B cell (primary cell): ENCODE measurements at regions not wholly inside any gene's neighbourhood (a gene's known extent, or its start where the extent isn't known, plus 50 kb on each side); places are given as distances from the start of the nearest gene placed in this dataset.

Experiments used
- ATAC-seq: fragments of 200-7000 bp; cut with Tn5 transposase; one replicate; pipeline ENCODE4 v1.10.0; 2021; ENCODE audit warnings: low read depth, mild to moderate bottlenecking, moderate number of reproducible peaks, moderate library complexity
- CTCF ChIA-PET: fragments of 350-600 bp; sonication (Branson Sonifier 250); formaldehyde crosslinking; loops from one replicate; lab custom pipeline; 2021; ENCODE audit warnings: antibody characterized with exemption, inconsistent platforms; lab: Charles Lee
- POLR2A ChIA-PET: fragments of 350-600 bp; sonication (Branson Sonifier 250); formaldehyde crosslinking; loops from one replicate; lab custom pipeline; 2021; ENCODE audit warnings: antibody characterized with exemption; lab: Charles Lee
- DNase-seq: peaks from one replicate; pipeline ENCODE4 v3.0.0; 2013
- H2AFZ ChIP-seq: 2 replicates; pipeline ENCODE4 v1.6.1; 2012; ENCODE audit warnings: mild to moderate bottlenecking, low read depth, low read length; ENCODE audit not compliant: insufficient read depth, poor library complexity, severe bottlenecking
- H3K27ac ChIP-seq, 2 donors: 1 replicate in 1 of 2; 2 replicates in 1 of 2; pipeline ENCODE4 v1.5.1; 2012 to 2013; ENCODE audit warnings: low read length in 2 of 2, mild to moderate bottlenecking in 2 of 2, moderate library complexity in 1 of 2
- H3K27me3 ChIP-seq, 4 experiments: fragments of 200-600 bp in 1 of 4; sonication (generic) in 1 of 4; replicated peaks in 1 of 4; 1 replicate in 2 of 4; 2 replicates in 2 of 4; pipeline versions ENCODE4 v1.6.1 to v1.7.0; 2013 to 2016; ENCODE audit warnings: low read length in 3 of 4, mild to moderate bottlenecking in 2 of 4, mixed read lengths in 1 of 4, moderate library complexity in 1 of 4; ENCODE audit not compliant: insufficient read depth in 4 of 4, control insufficient read depth in 3 of 4; ENCODE audit errors: control extremely low read depth in 1 of 4
- H3K36me3 ChIP-seq, 2 experiments: replicated peaks in 1 of 2; 1 replicate in 1 of 2; 2 replicates in 1 of 2; pipeline versions ENCODE4 v1.6.1 to v1.7.1; 2013; ENCODE audit warnings: low read length in 1 of 2; ENCODE audit not compliant: insufficient read depth in 2 of 2, control insufficient read depth in 1 of 2; ENCODE audit errors: control extremely low read depth in 1 of 2, extremely low read depth in 1 of 2
- H3K4me1 ChIP-seq, 2 donors: fragments of 200-600 bp in 1 of 2; sonication (generic) in 1 of 2; 1 replicate in 1 of 2; 2 replicates in 1 of 2; pipeline versions ENCODE4 v1.5.1 to v1.6.1; 2013 to 2017; ENCODE audit warnings: low read length in 2 of 2; ENCODE audit not compliant: control insufficient read depth in 2 of 2, insufficient read depth in 2 of 2
- H3K4me2 ChIP-seq: replicated peaks from 2 replicates; pipeline ENCODE3; 2012; ENCODE audit warnings: mild to moderate bottlenecking, low read depth, low read length; ENCODE audit not compliant: poor library complexity, severe bottlenecking
- H3K4me3 ChIP-seq, 5 experiments: fragments of 200-600 bp in 1 of 5; sonication (generic) in 1 of 5; 1 replicate in 3 of 5; 2 replicates in 2 of 5; pipeline versions ENCODE4 v1.5.1 to v1.7.0; 2011 to 2016; ENCODE audit warnings: low read length in 4 of 5, mild to moderate bottlenecking in 4 of 5, low read depth in 2 of 5, control low read depth in 1 of 5, moderate library complexity in 1 of 5; ENCODE audit not compliant: insufficient read depth in 1 of 5; ENCODE audit errors: control extremely low read depth in 1 of 5, extremely low read depth in 1 of 5
- H3K79me2 ChIP-seq: fragments of 200-600 bp; sonication (generic); one replicate; pipeline ENCODE4 v1.6.0; 2016; ENCODE audit warnings: low read length; ENCODE audit not compliant: control insufficient read depth, insufficient read depth
- H3K9ac ChIP-seq: fragments of 200-600 bp; sonication (generic); 2 replicates; pipeline ENCODE4 v1.6.1; 2017; ENCODE audit warnings: mild to moderate bottlenecking, low read length, moderate library complexity
- H3K9me3 ChIP-seq, 3 donors: one replicate each; pipeline versions ENCODE4 v1.6.1 to v1.7.1; 2013; ENCODE audit warnings: low read length in 2 of 3; ENCODE audit not compliant: control insufficient read depth in 2 of 3, insufficient read depth in 1 of 3; ENCODE audit errors: control extremely low read depth in 1 of 3
- H4K20me1 ChIP-seq: 2 replicates; pipeline ENCODE4 v1.6.0; 2012; ENCODE audit warnings: mild to moderate bottlenecking, low read length; ENCODE audit not compliant: insufficient read depth, control insufficient read depth, poor library complexity, severe bottlenecking
- H3K27ac Mint-ChIP-seq: one replicate; pipeline ENCODE4 v1.8.0; 2021; ENCODE audit warnings: mixed read lengths
- H3K27me3 Mint-ChIP-seq: one replicate; pipeline ENCODE4 v1.8.0; 2021; ENCODE audit warnings: mixed read lengths
- H3K4me1 Mint-ChIP-seq: one replicate; pipeline ENCODE4 v1.8.0; 2021; ENCODE audit warnings: mixed read lengths
- H3K4me3 Mint-ChIP-seq: one replicate; pipeline ENCODE4 v1.8.0; 2021; ENCODE audit warnings: mixed read lengths
- H3K9me3 Mint-ChIP-seq: one replicate; pipeline ENCODE4 v1.8.0; 2022; ENCODE audit warnings: mixed read lengths; ENCODE audit not compliant: insufficient read depth
- CTCF ChIP-seq: fragments of 200-600 bp; IDR thresholded peaks from one replicate; pipeline ENCODE4 v1.8.0; 2022; ENCODE audit warnings: antibody characterized with exemption, mild to moderate bottlenecking
- EZH2 ChIP-seq: IDR thresholded peaks from 2 replicates; pipeline ENCODE4 v1.6.1; 2012; ENCODE audit warnings: borderline replicate concordance, low read depth, mild to moderate bottlenecking, moderate library complexity, low read length; ENCODE audit not compliant: insufficient read depth, poor library complexity, severe bottlenecking
- WGBS: methylation state at CpG from one replicate; pipeline ENCODE4 v1.1.5; 2013; ENCODE audit warnings: missing lambda C conversion rate; ENCODE audit not compliant: insufficient coverage; 5-methylcytosine and 5-hydroxymethylcytosine counted together
- intact Hi-C: fragments of 100-400 bp; cut with micrococcal nuclease; formaldehyde crosslinking; loops from one replicate; pipeline ENCODE4 v1.10.0; 2022

- no peaks in the 10 kb centered on the region for H3K36me3 ChIP-seq
- WGBS = 83% methylated on average over 1 of the region's 2 CpGs
- no peak overlapping the region for H3K4me2 ChIP-seq
- Mint-ChIP-seq H3K9me3 (no peaks in the 10 kb centered on the region), H3K27ac (no peak overlapping the region), H3K4me3 (no peak overlapping the region), H3K4me1 (no peaks in the 10 kb centered on the region), H3K27me3 (peaks cover 5% of the 10 kb centered on the region)
- no peaks in the 10 kb centered on the region for H4K20me1 ChIP-seq
- ChIA-PET POLR2A (no interaction called here), CTCF (no interaction called here)
- no peaks in the 10 kb centered on the region for H3K27me3 ChIP-seq
- ATAC-seq = no peak
- H2AFZ ChIP-seq = no peak overlapping the region
- intact Hi-C loops = no loop called here
- no peak overlapping the region for H3K4me3 ChIP-seq
- no peaks in the 10 kb centered on the region for H3K4me1 ChIP-seq
- H3K27ac ChIP-seq = no peak overlapping the region
- DNase-seq = no peak
- TF ChIP-seq EZH2 = no peak
- no peak for TF ChIP-seq CTCF
- H3K9me3 ChIP-seq = no peaks in the 10 kb centered on the region
- no peak overlapping the region for H3K9ac ChIP-seq
- no peaks in the 10 kb centered on the region for H3K79me2 ChIP-seq
These were observed 89.2 kb downstream of the FOXA2 start for GRCh38 chr20:22495172-22495571.

GRCh38 chr20:22492497-22492896 lies 91.9 kb downstream of the FOXA2 start:
- Histone ChIP-seq H3K9ac (no peak overlapping the region), H3K4me2 (no peak overlapping the region), H3K79me2 (no peaks in the 10 kb centered on the region), H3K36me3 (no peaks in the 10 kb centered on the region), H3K4me1 (no peaks in the 10 kb centered on the region), H2AFZ (no peak overlapping the region), H3K9me3 (no peaks in the 10 kb centered on the region), H3K4me3 (no peak overlapping the region), H4K20me1 (no peaks in the 10 kb centered on the region), H3K27ac (no peak overlapping the region), H3K27me3 (no peaks in the 10 kb centered on the region)
- H3K9me3 Mint-ChIP-seq = no peaks in the 10 kb centered on the region
- no peak overlapping the region for H3K4me3 Mint-ChIP-seq
- ATAC-seq = no peak
- H3K4me1 Mint-ChIP-seq = no peaks in the 10 kb centered on the region
- no peak for DNase-seq
- CTCF ChIA-PET = no interaction called here
- H3K27ac Mint-ChIP-seq = no peak overlapping the region
- POLR2A ChIA-PET = no interaction called here
- intact Hi-C loops = no loop called here
- peaks cover 5% of the 10 kb centered on the region for H3K27me3 Mint-ChIP-seq
- TF ChIP-seq CTCF (no peak), EZH2 (no peak)
- WGBS = no CpG with 5 or more reads among the region's 2 CpGs
